ENCODE measurements at regions not wholly inside any gene's neighbourhood (a gene's known extent, or its start where the extent isn't known, plus 50 kb on each side); places are given as distances from the start of the nearest gene placed in this dataset.

- no peak for DNase-seq (ENCODE audit: low read depth, low spot score)
These were observed 118.1 kb upstream of the PHF14 start for GRCh38 chr7:10855583-10855982.

GRCh38 chr7:10860516-10860915, 113.2 kb upstream of the PHF14 start:
- no peak for DNase-seq (ENCODE audit: low read depth, low spot score)

DNA sequence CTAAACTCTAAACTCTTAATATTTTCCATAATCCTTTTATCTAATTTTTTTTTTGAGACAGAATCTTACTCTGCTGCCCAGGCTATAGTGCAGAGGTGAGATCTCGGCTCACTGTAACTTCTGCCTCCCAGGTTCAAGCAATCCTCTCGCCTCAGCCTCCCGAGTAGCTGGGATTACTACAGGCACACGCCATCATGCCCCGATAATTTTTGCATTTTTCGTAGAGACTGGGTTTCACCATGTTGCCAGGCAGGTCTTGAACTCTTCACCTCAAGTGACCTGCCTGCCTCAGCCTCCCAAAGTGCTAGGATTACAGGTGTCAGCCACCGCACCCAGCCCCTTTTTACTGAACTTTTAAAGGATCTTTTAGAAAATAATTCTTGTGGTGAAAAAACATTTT, 110.2 kb upstream of the PHF14 start:
- DNase-seq (ENCODE audit: low read depth, low spot score) = no peak

DNA sequence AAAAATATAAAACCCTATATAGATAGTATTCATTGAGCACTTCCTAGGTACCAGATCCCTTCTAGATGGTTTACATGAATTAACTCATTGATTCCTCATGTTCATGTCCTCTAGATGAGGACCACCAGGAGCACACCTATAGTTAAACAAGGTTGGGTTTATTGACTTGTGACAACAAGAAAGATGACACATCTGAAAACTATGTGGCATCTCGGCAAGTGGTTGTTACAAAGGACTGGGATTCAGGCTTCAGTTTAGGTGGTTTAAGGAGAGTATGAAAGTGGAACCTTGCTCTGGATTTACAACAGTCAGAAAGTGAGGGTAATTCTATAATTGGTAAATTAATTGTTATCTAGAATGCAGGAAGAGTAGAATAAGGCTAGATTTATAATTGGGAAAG, 99.0 kb upstream of the PHF14 start:
- no peak for DNase-seq (ENCODE audit: low read depth, low spot score)

DNA sequence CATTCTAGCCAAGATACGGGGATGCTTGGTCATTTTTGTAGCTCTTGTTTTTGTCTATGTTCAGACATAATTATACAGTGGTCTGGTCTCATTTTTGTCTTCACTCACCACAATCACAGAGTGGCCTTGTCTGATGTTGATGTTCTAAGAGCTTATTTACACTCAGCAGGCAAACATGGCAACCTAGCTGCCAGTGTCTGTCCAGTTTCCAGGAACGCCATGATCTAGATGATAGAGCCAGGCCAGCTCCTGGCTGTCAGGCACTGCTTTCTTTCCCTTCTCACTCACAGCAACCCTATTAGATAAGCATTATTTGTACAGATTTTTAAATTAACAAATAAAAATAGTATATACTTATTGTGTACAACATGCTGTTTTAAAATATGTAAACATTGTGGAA, 98.6 kb upstream of the PHF14 start:
- DNase-seq (ENCODE audit: low read depth, low spot score) = no peak

- no peak for DNase-seq (ENCODE audit: low read depth, low spot score)
These were observed 84.8 kb upstream of the PHF14 start for GRCh38 chr7:10888861-10889260.

- peak; percentile 15 for DNase-seq (ENCODE audit: low read depth, low spot score)
These were observed 84.3 kb upstream of the PHF14 start for GRCh38 chr7:10889266-10889898.

- DNase-seq (ENCODE audit: low read depth, low spot score) = peak; percentile 96
These were observed 65.1 kb upstream of the PHF14 start for GRCh38 chr7:10908600-10908999.

DNA sequence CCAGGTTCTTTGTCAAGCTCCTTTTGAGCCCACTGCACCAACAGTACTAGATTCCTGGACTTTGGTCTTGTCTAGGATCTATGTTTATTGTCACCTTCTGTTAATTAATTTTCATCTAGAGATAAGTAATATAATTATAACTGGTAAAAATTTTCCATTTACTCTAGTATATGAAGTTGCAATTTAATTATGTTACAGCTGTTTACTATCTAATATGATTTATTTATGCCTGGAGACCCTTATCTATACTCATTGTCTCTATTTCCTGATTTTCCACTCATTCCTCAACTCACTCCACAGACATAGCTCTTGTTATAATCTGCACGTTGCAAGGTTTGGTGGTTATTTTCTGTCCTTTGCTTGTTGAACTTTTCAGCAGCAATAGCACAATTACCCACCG, 63.2 kb upstream of the PHF14 start:
- DNase-seq (ENCODE audit: low read depth, low spot score) = no peak

GRCh38 chr7:10912077-10912476, 61.6 kb upstream of the PHF14 start:
- DNase-seq (ENCODE audit: low read depth, low spot score) = no peak

DNA sequence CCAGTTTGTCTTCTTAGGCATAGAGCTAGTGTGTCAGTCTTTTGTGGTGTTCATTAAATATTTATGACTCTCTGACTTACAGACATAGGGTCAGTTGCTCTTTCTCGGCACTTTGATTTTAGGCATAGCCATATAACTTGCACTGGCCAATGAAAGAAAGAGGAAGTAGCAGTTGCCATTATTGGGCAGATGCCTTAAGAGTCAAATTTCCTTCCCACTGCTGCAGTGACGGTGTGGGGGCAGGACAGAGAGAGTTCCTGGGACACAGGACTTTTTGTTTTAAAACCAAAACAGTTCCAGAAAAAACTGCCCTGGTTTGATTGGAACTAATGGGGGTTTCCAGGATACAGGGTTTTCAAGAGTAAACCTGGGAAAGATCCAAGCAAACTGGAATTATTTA, 60.2 kb upstream of the PHF14 start:
- no peak for DNase-seq (ENCODE audit: low read depth, low spot score)

DNA sequence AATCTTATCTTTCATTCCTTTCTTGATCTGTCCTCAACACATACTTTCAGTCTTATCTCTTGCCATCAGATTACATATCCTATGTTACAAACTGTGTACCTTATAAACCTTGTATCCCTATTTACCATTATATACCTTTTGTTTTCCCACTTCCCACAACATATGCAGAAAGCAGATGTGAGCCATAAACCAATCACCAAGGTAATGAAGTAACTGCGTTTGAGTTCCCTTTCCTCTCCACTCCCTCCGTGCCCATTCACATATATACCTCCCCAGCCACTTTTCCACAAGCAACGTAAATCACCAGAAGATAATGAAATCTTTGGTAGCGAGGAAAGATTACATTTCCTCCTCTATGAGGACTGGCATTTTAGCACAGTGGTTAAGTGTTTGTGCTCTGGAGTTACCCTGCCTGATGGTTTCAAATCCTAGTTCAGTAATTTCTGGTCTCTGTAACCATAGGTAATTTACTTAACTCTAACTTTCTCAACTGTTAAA, 55.5 kb upstream of the PHF14 start:
- DNase-seq (ENCODE audit: low read depth, low spot score) = no peak

GRCh38 chr7:10919923-10920322, 53.7 kb upstream of the PHF14 start:
- DNase-seq (ENCODE audit: low read depth, low spot score) = no peak

All from iPS DF 19.7 (cell line).